Caco-2 (cell line): ENCODE measurements at regions not wholly inside any gene's neighbourhood (a gene's known extent, or its start where the extent isn't known, plus 50 kb on each side); places are given as distances from the start of the nearest gene placed in this dataset.

Source experiments
- BruUV-seq: library from RNA; stranded (reverse); fragments of 400-500 nt; replicated peaks from 2 replicates; lab custom pipeline; 2021; lab: Mats Ljungman, UMichigan
- CTCF ChIA-PET: fragments of 300-600 bp; sonication (Branson Sonifier 250); formaldehyde crosslinking; loops from one replicate; lab custom pipeline; 2022; ENCODE audit warnings: antibody characterized with exemption; lab: Charles Lee
- POLR2A ChIA-PET: fragments of 300-600 bp; sonication (Branson Sonifier 250); formaldehyde crosslinking; loops from one replicate; lab custom pipeline; 2022; ENCODE audit warnings: antibody characterized with exemption; lab: Charles Lee
- DNase-seq, 2 experiments: peaks; one replicate each; pipeline versions ENCODE4 v3.0.0 to v3.0.0-alpha.2; 2020 to 2022
- H3K27me3 ChIP-seq: replicated peaks from 2 replicates; pipeline ENCODE4 v1.6.0; 2011; ENCODE audit warnings: low read length; ENCODE audit not compliant: control insufficient read depth, insufficient read depth
- H3K36me3 ChIP-seq: 2 replicates; pipeline ENCODE4 v1.5.1; 2011; ENCODE audit warnings: low read length; ENCODE audit not compliant: control insufficient read depth, insufficient read depth
- H3K4me1 ChIP-seq: fragments of 250-450 bp; sonication (Bioruptor Pico); 2 replicates; pipeline ENCODE4 v1.5.1; 2020; ENCODE audit warnings: mild to moderate bottlenecking
- H3K4me3 ChIP-seq: 2 replicates; pipeline ENCODE4 v1.5.1; 2011; ENCODE audit warnings: low read depth, mild to moderate bottlenecking, control low read depth, low read length
- H3K9me3 ChIP-seq: fragments of 250-450 bp; sonication (Bioruptor Pico); 2 replicates; pipeline ENCODE4 v1.5.1; 2020; ENCODE audit warnings: mild to moderate bottlenecking, moderate library complexity
- H3K27ac Mint-ChIP-seq: one replicate; pipeline ENCODE4 v1.8.0; 2022; ENCODE audit warnings: mixed read lengths; ENCODE audit not compliant: unreplicated experiment
- H3K27me3 Mint-ChIP-seq: one replicate; pipeline ENCODE4 v1.8.0; 2022; ENCODE audit warnings: mixed read lengths; ENCODE audit not compliant: insufficient read depth, unreplicated experiment
- H3K36me3 Mint-ChIP-seq: one replicate; pipeline ENCODE4 v1.8.0; 2022; ENCODE audit warnings: mild to moderate bottlenecking, mixed read lengths; ENCODE audit not compliant: insufficient read depth, unreplicated experiment
- H3K4me1 Mint-ChIP-seq: one replicate; pipeline ENCODE4 v1.8.0; 2022; ENCODE audit warnings: low read depth, mixed read lengths; ENCODE audit not compliant: unreplicated experiment
- H3K4me3 Mint-ChIP-seq: one replicate; pipeline ENCODE4 v1.8.0; 2022; ENCODE audit warnings: mild to moderate bottlenecking, moderate library complexity, mixed read lengths; ENCODE audit not compliant: unreplicated experiment
- H3K9me3 Mint-ChIP-seq: one replicate; pipeline ENCODE4 v1.8.0; 2022; ENCODE audit warnings: mixed read lengths; ENCODE audit not compliant: unreplicated experiment
- CTCF ChIP-seq, 2 experiments: fragments of 200-600 bp in 1 of 2; IDR thresholded peaks; 1 replicate in 1 of 2; 2 replicates in 1 of 2; pipeline versions ENCODE4 v1.5.1 to v1.8.0; 2011 to 2022; ENCODE audit warnings: antibody characterized with exemption in 1 of 2, control low read depth in 1 of 2, inconsistent platforms in 1 of 2, low read depth in 1 of 2, low read length in 1 of 2, mild to moderate bottlenecking in 1 of 2, moderate library complexity in 1 of 2; ENCODE audit not compliant: insufficient read depth in 1 of 2, severe bottlenecking in 1 of 2, unreplicated experiment in 1 of 2
- intact Hi-C: fragments of 100-400 bp; cut with micrococcal nuclease; formaldehyde crosslinking; loops from one replicate; pipeline ENCODE4 v1.10.0; 2022; ENCODE audit not compliant: unreplicated experiment

DNA sequence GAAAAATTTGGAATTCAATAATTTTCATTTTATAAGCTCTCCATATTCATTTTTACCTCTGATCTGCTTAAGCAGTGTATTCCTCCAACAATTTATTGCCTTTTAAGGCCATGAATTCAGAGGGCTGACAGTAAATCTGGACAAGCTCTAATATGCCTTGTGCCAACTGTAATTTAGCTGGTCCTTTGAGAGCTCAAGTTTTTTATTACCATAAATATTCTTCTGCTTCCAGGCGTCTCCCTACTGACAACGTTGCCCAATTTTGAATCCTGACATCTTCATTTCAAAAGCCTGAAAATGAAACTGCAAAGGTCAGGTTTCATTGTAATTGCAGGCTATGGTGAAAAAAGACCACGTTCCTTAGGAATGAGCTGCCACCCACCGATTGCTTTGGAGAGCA lies 95.8 kb upstream of the GEMIN8 start:
- intact Hi-C loops = no loop called here
- peaks cover 10% of the 10 kb centered on the region for H3K4me1 ChIP-seq
- TF ChIP-seq CTCF (IDR thresholded peaks at IDR 0.05; ENCODE audit: insufficient read depth in 1 of 2, low read depth in 1 of 2, low read length in 1 of 2, severe bottlenecking in 1 of 2, unreplicated experiment in 1 of 2) = no peak
- Mint-ChIP-seq H3K36me3 (no peaks in the 10 kb centered on the region), H3K27ac (no peak overlapping the region), H3K9me3 (no peaks in the 10 kb centered on the region), H3K4me1 (peaks cover 5% of the 10 kb centered on the region), H3K4me3 (no peak overlapping the region), H3K27me3 (no peaks in the 10 kb centered on the region)
- POLR2A ChIA-PET = no interaction called here
- H3K4me3 ChIP-seq = no peak overlapping the region
- CTCF ChIA-PET = no interaction called here
- no peaks in the 10 kb centered on the region for H3K27me3 ChIP-seq
- no peaks in the 10 kb centered on the region for H3K9me3 ChIP-seq
- H3K36me3 ChIP-seq = no peaks in the 10 kb centered on the region
- DNase-seq = peak; percentile 6 to 27
- no TSS peak for BruUV-seq

DNA sequence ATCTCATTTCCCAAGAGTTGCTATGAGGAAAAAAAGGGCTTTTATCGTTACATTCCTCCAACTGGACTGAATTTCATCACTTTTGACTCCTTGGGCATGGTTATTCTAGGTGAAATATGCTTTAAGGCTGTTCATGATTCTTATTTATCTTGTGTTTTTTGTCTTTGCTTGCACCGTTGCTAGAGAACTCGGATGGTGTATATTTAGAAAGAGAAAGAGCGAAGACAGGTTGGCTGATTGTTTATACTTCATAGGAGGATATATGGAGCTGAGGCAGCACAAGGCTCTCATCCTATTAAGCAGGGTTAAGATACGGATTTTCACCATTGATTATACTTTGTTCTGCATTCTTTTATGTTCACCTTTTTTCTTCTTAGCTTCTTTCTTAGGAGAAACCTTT lies 94.9 kb upstream of the GEMIN8 start:
- H3K27ac Mint-ChIP-seq = no peak overlapping the region
- peaks cover 5% of the 10 kb centered on the region for H3K4me1 Mint-ChIP-seq
- H3K36me3 Mint-ChIP-seq = no peaks in the 10 kb centered on the region
- Histone ChIP-seq H3K9me3 (no peaks in the 10 kb centered on the region), H3K27me3 (no peaks in the 10 kb centered on the region), H3K4me3 (no peak overlapping the region), H3K4me1 (peaks cover 10% of the 10 kb centered on the region), H3K36me3 (no peaks in the 10 kb centered on the region)
- no peak overlapping the region for H3K4me3 Mint-ChIP-seq
- no peak for TF ChIP-seq CTCF (IDR thresholded peaks at IDR 0.05; ENCODE audit: insufficient read depth in 1 of 2, low read depth in 1 of 2, low read length in 1 of 2, severe bottlenecking in 1 of 2, unreplicated experiment in 1 of 2)
- POLR2A ChIA-PET = no interaction called here
- CTCF ChIA-PET = no interaction called here
- intact Hi-C loops = no loop called here
- H3K9me3 Mint-ChIP-seq = no peaks in the 10 kb centered on the region
- BruUV-seq = no TSS peak
- DNase-seq = no peak
- no peaks in the 10 kb centered on the region for H3K27me3 Mint-ChIP-seq

DNA sequence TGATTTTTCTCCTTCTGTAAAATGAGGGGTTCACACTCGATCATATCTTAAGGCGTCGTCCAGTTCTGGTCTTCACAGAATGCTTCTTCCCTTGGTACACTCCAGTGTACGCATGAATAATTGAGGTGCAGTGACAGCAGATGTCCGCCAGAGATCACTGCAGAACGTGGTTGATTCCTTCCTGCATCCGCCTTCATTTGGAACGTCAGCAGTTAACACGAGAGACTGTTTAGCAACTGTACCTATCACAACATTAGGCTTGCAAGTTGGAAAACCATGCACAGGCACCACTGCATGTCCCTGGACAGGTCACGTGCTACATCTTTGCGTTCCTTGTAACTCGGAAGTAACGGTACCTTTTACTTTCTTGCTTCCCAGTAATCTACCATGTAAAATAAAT lies 66.0 kb upstream of the GEMIN8 start:
- Mint-ChIP-seq H3K27me3 (no peaks in the 10 kb centered on the region), H3K4me3 (no peak overlapping the region), H3K4me1 (no peaks in the 10 kb centered on the region), H3K36me3 (no peaks in the 10 kb centered on the region), H3K9me3 (no peaks in the 10 kb centered on the region), H3K27ac (no peak overlapping the region)
- Histone ChIP-seq H3K4me3 (no peak overlapping the region), H3K9me3 (no peaks in the 10 kb centered on the region), H3K36me3 (no peaks in the 10 kb centered on the region), H3K27me3 (no peaks in the 10 kb centered on the region), H3K4me1 (no peaks in the 10 kb centered on the region)
- intact Hi-C loops = loop anchor here (1.0 to 10.0 kb wide), 2 partner anchors 433 to 619 kb away; no protein-coding TSS in a partner anchor
- POLR2A ChIA-PET = no interaction called here
- CTCF ChIA-PET = no interaction called here
- peak; percentile 30 to 38 for DNase-seq
- no TSS peak for BruUV-seq
- peak in 1 of 2 experiments; percentile 44 for TF ChIP-seq CTCF (IDR thresholded peaks at IDR 0.05; ENCODE audit: insufficient read depth in 1 of 2, low read depth in 1 of 2, low read length in 1 of 2, severe bottlenecking in 1 of 2, unreplicated experiment in 1 of 2)
